Activated gamma-delta T cell treated with anti-CD3 and anti-CD28 coated beads, Interleukin-2, amount 50 U/mL, for 16 hours (primary cell): ENCODE measurements at regions not wholly inside any gene's neighbourhood (a gene's known extent, or its start where the extent isn't known, plus 50 kb on each side); places are given as distances from the start of the nearest gene placed in this dataset.

Experiments
- DNase-seq: peaks from one replicate; pipeline ENCODE4 v3.0.0-alpha.2; 2020; ENCODE audit warnings: low read depth

GRCh38 chr1:222171005-222171404 is 376.9 kb downstream of the HHIPL2 start:
- DNase-seq, result no peak

- DNase-seq, result no peak
Measured at GRCh38 chr1:222168621-222169020, 379.3 kb downstream of the HHIPL2 start.

GRCh38 chr1:222167896-222168295 is 380.0 kb downstream of the HHIPL2 start:
- DNase-seq, result no peak

GRCh38 chr1:222167111-222167510 is 380.8 kb downstream of the HHIPL2 start:
- DNase-seq, result no peak

GRCh38 chr1:222165629-222166028 is 382.3 kb downstream of the HHIPL2 start:
- DNase-seq, result no peak

GRCh38 chr1:222163895-222164294 is 384.0 kb downstream of the HHIPL2 start:
- no peak for DNase-seq

- DNase-seq, result no peak
Measured at GRCh38 chr1:222161676-222162075, 386.2 kb downstream of the HHIPL2 start.

GRCh38 chr1:222157612-222158011 is 390.3 kb downstream of the HHIPL2 start:
- DNase-seq, result no peak

- no peak for DNase-seq
Measured at GRCh38 chr1:222140206-222140605, 398.3 kb upstream of the DUSP10 start.

GRCh38 chr1:222138095-222138494 is 396.2 kb upstream of the DUSP10 start:
- DNase-seq, result no peak

GRCh38 chr1:222136869-222137268 is 395.0 kb upstream of the DUSP10 start:
- no peak for DNase-seq

GRCh38 chr1:222129041-222129440 is 387.2 kb upstream of the DUSP10 start:
- no peak for DNase-seq

GRCh38 chr1:222127526-222128152 is 385.8 kb upstream of the DUSP10 start:
- no peak for DNase-seq

- no peak for DNase-seq
Measured at GRCh38 chr1:222127096-222127495, 385.2 kb upstream of the DUSP10 start.

GRCh38 chr1:222126052-222126451 is 384.2 kb upstream of the DUSP10 start:
- DNase-seq, result no peak

GRCh38 chr1:222124602-222125001 is 382.7 kb upstream of the DUSP10 start:
- no peak for DNase-seq

GRCh38 chr1:222123111-222123510 is 381.2 kb upstream of the DUSP10 start:
- DNase-seq, result no peak

GRCh38 chr1:222117809-222118208 is 375.9 kb upstream of the DUSP10 start:
- no peak for DNase-seq

- DNase-seq, result no peak
Measured at GRCh38 chr1:222114536-222115156, 372.8 kb upstream of the DUSP10 start.

GRCh38 chr1:222109836-222110235 is 367.9 kb upstream of the DUSP10 start:
- no peak for DNase-seq

GRCh38 chr1:222107975-222108374 is 366.1 kb upstream of the DUSP10 start:
- no peak for DNase-seq

GRCh38 chr1:222107267-222107666 is 365.4 kb upstream of the DUSP10 start:
- DNase-seq, result no peak

GRCh38 chr1:222106377-222106776 is 364.5 kb upstream of the DUSP10 start:
- no peak for DNase-seq

GRCh38 chr1:222105861-222106260 is 364.0 kb upstream of the DUSP10 start:
- DNase-seq, result no peak
